HG03196 (cell line): ENCODE measurements at regions not wholly inside any gene's neighbourhood (a gene's known extent, or its start where the extent isn't known, plus 50 kb on each side); places are given as distances from the start of the nearest gene placed in this dataset.

ENCODE experiments used
- ATAC-seq: cut with Tn5 transposase; IDR thresholded peaks from one replicate; pipeline ENCODE4 v1.9.1; 2021; ENCODE audit not compliant: unreplicated experiment

DNA sequence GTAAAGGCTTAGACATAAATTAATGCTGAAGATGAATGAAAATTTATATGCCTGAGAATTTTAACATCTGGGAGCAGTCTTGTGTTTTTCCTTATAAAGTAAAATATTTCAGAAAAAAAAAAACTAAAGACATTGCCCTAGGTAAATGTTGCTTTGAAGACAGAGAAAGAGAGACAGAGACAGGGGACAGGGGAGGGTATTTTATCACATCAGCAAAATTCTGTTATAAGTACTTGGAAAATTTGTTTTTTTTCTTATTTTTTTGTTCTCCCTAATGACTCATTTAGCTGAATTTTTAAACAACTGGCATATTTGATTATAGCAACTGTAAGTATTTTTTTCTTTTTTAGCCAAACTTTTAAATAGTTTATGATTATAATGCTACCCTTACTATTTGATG, 1540.6 kb upstream of the GBE1 start:
- ATAC-seq = no peak

DNA sequence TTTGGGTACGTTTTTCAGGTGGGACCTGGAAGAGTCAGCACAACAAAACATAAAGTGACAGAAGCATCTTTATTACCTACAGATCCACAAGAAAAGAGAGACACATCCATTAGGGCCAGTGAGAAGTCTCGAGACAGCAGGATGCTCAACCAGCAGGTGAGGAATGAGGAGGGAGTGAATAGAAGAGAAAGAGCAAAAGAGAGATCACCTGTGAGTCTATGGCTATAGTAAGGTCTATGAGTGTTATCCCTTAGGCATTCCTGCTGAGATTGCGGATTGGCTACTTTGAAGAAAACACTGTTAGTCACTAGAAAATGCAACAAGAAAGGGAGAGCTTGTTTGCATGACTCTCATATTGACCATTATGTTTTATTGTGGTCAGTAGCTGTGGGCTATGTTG, 1556.2 kb upstream of the GBE1 start:
- ATAC-seq = no peak

DNA sequence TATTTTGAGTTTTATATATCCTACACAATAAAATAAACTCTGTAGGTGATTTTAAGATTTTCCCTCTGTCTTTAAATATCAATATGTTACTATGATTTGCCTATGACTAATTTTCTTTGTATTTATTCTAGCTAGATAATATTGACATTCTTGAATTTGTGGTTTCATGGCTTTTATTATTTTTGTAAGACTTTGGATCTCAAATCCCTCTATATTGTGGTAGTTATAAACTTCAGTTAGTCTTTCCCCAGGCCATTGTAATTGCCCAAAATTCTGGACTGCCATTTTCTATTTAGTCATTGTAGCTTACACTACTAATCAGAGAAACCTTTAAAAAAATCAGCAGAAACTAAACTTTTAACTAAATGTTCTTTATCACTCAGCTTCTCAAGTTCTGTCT, 1559.3 kb upstream of the GBE1 start:
- ATAC-seq = no peak

DNA sequence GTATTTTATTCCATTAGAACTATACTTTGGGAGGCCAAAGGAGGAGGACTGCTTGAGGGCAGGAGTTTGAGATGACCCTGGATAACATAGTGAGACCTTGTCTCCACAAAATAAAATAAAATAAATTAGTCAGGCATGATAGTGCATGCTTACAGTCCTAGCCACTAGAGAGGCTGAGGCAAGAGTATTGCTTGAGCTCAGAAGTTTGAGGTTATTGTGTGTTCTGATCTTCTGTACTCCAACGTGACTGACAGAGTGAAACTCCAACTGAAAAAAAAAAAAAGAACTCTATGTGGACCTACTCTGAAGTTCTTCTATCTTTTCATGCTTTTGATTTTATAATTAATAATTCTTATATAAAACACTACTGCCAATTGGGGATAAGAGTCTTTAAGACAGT, 1560.0 kb upstream of the GBE1 start:
- ATAC-seq = no peak

DNA sequence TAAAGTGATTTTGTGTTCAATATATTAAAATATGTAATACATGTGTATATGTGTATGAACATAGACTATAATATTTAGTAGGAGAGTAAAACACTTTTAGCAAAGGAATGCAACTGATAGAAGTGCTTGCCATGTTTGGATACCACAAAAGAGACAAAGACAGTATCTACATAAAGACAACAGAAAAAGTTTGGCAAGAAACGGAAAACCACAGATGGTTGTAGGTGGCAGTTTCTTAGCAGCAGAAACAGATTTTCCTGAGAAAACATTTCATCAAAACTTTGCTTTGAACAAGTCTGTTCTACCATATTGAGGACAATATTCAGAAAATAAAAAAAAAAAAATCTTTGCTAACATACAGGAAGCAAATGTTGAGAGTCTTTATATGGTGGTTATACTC, 1560.4 kb upstream of the GBE1 start:
- ATAC-seq = no peak

DNA sequence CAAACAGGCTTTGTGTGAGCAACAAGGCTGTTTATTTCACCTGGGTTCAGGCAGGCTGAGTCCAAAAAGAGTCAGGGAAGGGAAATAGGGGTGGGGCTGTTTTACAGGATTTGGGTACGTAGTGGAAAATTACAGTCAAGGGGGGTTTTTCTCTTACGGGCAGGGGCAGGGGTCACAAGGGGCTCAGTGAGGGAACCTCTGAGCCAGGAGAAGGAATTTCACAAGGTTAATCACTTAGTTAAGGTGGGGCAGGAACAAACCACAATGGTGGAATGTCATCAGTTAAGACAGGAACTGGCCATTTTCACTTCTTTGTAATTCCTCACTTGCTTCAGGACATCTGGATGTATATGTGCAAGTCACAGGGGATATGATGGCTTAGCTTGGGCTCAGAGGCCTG, 1592.8 kb upstream of the GBE1 start:
- ATAC-seq = no peak

DNA sequence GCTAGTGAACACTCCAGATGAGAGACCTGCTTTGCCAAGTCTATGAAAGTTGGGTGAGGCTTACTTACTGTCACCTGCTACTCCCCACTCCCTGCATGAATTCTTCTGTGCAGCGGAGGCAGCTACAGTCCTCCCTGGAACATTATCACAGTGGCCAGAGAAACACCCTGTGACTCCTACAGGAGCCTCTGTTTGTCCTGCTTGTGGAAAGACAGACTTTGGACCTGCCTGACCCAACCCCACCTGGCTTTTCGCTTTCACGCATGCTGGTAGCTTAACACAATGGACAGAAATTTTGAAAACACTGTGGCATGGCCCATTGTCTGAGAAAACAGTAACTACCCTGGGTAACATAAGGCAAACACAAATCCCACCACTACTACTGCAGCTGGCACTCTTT, 1565.5 kb upstream of the CADM2 start:
- no peak for ATAC-seq

DNA sequence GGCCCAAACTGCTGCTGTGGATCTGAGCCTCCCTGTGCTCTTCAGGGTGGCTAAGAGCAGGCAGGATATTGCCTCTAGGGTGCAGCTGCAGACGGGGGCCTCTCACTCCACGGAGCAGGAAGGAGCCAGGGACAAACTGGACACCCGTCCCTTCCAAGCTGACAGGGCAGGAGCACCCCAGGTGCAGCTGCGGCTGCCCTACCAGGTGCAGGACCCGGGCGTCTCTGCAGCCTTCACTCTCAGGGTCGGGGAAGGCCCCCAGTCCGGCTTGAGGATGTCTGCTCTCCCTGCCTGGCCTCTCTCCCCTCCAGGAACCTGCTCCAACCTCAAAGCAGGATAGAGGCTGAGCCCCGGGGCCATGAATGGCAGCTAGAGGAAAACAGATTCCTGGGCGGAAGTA, 1554.9 kb upstream of the CADM2 start:
- ATAC-seq = no peak

DNA sequence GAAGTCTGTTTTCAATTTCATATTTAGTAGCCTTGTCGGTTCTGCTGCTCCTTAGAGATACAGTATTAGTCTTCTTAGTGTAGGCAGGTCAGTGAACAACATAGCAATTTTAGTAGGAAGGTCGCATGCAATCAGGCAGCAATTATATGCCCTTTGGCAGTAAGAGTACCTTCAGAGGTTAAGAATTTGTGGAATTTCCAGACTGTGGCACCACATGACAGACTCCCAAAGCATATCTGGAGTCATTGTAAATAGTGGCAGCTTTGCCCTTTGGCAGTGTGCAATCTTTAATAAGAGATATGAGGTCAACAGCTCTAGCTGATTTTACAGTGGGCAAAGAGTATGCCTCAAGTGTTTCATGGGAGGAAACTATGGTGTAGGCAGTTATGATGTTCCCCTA, 1532.5 kb upstream of the CADM2 start:
- ATAC-seq = no peak

DNA sequence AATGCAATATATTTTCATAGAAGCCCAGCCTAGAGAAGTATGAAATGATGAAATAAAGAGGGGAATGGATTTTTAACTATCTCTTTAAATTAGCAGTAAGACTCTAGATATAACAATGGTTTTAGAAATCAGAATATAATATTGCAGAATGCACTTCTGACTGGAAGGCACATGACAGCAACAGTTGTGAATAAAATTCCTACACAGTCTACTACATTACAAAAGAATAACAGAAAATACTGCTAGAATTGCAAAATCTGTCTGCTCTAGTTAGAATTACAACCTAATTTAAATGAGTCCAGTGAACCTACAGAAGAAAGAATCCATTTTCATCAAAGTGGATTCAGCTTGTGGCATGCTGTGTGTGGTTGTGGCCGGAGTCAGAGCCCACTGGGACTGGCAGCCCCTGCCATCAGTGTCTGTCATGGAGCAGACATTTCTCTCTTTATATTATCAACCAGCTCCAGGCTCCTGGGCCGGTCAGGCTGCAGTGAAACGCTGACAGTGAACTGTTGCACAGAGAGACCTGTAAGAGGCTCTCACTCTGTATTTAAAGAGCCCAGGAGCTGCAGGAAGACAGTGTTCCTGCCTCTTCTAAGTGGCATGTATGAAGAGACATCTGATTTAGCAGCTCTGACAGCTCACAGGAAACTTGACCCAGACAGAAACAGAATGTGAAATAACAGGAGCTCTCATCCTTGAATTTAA, 1523.8 kb upstream of the CADM2 start:
- no peak for ATAC-seq

DNA sequence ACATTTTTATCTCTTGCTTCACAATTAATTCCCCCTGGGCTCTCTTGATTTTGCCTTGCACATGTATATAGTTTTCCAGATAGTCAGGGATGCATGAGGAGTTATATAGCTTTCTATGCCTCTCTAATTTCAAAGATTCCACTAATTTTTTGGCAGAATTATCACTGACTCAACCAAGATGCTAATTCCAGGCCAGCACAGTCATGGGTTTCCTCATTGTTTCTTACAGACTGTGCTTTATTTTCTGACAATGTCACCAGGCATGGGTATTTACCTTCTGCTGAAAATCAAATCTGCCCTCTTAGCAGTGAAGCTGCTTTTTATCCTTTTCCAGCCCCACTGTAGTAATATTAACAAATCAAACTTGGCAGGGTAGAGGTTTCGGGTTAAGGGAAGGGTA, 1520.6 kb upstream of the CADM2 start:
- ATAC-seq = no peak

DNA sequence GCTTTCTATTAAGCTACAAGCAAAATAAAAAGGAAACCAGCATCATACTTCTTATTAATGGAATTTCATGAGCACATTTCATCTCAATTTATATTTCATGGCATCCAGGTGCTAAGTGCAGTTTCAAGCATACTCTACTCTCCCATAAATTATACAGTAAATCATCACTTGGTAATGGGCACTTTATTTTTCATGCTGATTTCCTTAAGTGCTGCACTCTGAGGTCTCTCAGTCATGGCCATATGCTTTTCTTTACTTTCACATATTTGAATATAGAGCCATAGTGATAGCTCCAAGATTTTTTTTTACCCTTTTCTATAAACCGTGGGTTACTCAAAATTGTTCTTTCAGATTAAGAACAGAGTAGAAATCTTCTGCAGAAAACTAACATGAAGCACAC, 1505.7 kb upstream of the CADM2 start:
- no peak for ATAC-seq

DNA sequence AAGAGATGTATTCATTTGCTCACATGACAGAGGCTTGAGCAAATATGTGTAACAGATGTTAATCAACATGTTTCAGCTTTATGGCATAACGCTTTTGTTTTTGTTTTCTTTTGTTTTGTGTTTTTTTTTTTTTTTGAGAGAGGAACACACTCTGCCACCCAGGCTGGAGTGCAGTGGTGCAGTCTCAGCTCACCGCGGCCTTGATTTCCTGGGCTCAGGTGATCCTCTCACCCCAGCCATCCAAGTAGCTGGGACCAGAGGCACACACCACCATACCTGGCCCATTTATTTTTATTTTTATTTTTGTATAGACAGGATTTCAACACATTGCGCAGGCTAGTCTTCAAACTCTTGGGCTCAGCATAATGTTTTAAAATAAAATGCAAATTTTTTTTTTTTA, 1504.4 kb upstream of the CADM2 start:
- no peak for ATAC-seq

DNA sequence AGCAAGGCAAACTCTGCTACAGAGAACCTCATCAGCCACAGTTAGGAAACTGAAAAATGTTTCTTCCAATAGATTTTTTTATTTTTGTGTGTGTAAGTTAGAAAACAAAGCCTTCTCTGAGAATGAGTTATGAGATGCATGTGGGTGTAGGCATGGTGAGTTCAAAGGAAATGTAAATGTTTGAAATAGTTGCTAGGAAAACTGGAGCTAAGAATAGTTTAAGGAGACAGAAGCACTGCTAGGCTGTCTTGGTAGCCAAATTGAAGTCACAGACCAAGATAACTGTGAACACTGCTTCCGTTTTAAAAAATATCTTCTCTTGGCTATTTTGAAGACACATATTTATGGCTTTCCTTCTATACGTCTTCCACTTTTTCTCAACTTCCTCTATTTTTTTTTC, 1501.2 kb upstream of the CADM2 start:
- ATAC-seq = no peak

DNA sequence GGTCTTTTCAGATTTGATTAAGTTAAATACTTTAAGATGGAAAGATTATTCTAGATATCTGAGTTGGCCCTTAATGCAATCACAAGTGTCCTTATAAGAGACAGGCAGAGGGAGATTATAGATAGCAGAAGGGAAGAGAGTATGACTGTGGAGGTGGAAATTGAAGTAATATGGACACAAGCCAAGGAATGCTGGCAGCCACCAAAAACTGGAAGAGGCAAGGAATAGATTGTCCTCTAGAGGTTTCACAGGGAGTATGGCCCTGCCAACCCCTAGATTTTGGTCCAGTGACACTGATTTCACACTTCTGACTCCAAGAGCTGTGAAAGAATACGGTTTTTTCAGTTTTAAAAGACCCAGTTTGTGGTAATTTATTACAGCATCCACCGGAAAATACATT, 1498.7 kb upstream of the CADM2 start:
- ATAC-seq = no peak

DNA sequence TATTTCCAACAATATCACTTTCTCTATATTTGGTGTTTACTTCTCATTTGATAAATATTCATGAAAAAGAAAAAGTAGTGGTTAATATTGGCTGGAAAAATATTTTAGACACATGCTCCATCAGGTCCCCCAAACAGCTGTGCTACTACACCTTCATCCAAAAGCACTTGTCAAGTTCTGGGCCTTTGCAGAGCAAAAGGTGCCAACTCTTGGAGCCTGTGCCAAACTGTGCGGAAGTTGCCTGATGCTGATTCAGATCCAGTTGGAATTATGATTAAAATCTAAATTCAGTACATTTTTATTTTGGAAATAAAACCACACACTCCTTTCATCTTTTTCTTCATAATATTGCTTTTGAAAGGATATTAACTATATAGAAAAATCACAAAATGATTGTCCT, 1497.4 kb upstream of the CADM2 start:
- ATAC-seq = no peak

DNA sequence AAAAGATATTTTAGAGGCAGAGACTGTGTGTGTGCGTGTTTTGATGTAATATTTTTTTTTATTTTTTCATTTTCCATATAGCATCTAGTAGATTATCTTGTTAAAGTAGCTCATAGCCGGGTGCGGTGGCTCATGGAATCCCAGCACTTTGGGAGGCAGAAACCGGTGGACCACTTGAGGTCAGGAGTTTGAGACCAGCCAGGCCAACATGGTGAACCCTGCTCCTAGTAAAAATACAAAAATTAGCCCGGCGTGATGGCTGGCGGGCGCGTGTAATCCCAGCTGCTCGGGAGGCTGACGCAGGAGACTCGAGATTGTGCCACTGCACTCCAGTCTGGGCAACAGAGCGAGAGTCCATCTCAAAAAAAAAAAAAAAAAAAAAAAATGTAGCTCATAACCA, 1481.2 kb upstream of the CADM2 start:
- no peak for ATAC-seq

DNA sequence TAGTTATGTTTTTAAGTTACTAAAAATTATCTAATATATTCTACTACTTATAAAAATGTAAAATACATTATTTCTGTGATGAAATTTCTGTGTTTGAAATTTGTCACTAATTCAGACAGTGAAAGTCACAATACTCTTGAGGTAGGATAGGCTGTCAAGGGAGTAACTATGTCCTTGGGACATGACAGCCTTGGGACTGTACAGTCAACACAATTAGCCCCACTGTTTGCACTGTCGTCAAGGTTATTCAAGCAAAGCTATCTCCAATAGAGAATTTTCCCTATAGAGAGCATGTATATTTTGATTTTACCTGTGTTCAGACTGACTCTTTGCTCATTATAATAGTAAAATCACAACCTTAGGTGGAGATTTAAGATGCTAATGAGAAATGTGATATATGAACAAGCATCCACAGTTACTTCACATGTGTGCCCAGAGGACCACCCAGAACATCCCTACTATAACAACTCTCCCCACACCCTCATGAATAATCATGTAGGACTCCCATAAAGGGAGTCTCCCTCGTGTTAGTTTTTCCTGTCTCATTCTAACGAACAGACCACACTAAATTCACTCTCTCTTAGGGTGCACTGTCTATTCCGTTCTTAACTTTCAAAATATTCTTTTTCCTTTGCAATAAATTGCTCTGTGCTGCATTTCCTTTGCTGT, 1476.3 kb upstream of the CADM2 start:
- no peak for ATAC-seq

DNA sequence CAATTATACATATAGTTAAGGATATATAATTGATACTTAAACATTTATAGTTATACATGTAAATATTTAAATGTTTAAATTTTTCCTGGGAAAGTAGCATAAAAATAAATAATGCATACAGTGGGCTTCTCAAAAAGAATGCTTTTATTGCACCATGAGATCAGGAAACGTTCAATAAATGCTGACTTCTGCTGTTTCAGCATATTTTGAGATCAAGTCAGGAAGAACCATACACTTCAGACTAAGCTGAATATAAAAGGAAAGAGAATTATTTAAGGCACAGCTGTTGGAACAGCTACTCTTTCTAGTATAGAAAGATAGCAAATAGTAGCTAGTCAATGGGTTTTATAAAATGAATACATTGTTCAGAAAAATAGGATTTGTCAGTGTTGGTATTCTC, 1462.3 kb upstream of the CADM2 start:
- no peak for ATAC-seq

DNA sequence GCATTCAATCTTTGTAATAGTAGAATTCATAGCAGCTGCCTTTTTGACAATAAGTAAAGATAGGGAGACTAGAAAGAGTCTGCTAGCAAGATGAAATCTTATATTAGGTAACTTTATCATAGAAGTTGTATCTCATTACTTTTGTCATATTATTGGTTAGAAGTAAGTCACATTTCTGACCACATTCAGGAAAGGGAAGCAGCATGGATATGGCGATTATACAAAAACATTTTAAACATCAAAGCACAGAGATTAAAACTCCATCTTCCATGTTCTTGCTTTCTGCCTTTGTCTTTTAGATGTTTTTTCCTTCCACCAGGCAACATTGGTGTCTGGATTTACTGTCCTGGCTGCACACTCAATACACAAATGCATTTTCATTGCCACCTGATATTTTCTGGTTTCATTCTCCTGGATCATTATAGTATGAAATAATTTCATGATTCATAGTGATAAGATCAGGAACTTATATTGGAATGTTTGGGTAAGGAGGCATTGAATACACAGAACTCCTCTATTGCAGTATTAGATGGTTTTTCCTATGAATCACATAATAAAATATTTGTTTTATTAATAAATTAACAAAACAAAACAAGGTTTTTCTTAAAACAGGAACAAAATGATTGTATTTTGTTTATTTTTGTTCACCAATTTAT, 1460.3 kb upstream of the CADM2 start:
- ATAC-seq = no peak

DNA sequence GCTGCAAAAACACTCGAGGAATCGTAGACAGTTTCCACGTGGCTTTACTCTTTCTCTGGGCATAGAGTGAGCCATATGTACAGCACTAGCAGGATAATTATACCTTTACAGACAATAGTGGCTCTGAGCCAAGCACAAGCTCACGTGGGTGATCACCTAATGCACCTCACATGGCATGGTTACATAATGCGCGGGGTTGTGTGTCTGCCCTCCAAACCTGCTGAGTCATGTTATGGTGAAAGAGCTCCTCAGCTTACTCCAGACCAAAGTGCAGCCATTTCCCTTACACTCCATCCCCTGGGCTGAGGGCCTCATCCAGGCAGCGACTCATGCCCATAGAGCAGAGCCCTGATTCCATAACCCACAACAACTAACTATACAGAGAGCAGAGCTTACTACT, 1458.4 kb upstream of the CADM2 start:
- no peak for ATAC-seq

DNA sequence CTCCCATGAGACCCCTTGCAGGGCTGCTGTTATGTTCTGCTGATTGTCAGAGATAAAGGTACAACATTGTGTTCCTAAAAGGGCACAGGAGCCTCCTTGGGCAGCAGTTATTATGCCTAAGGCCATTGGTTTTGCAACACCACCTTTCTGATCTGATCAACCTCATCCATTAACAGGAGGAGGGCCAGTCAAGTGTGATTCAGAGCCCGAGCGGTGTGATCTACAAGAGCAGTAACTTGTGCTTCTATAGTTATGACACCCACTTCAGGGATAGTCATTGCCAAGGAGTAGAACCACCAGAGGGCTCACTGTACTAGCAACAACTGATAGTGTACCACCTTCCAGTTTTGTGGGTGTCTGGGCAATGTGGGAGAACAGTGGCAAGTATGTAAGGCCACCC, 1457.9 kb upstream of the CADM2 start:
- no peak for ATAC-seq

DNA sequence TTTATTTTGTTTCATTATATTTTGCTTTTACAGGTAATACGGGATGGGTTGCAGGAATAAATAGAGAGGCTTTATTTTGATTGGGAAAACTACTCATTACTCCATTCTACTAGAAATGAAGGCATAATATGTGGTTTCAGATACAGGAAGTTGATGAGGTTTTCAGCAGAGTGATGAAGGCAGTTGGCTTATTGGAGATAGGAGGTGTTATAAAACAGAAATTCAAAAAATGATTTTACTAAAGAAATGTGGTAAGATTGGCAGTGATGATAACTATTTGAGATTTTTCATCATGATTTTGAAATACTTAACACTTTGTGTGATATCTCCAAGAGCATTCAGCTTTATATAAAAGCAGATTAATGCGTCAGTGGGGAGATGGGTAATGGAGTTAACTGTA, 1445.7 kb upstream of the CADM2 start:
- ATAC-seq = no peak
